Gastroesophageal sphincter (tissue), 4 donors: ENCODE measurements at regions not wholly inside any gene's neighbourhood (a gene's known extent, or its start where the extent isn't known, plus 50 kb on each side); places are given as distances from the start of the nearest gene placed in this dataset.

Experiments used
- ATAC-seq: fragments of 150-250 bp; one replicate; pipeline ENCODE4 v1.9.1; 2016; ENCODE audit warnings: mild to moderate bottlenecking, moderate library complexity
- H3K27ac ChIP-seq, 4 donors: fragments of 200-600 bp; sonication (generic) in 3 of 4; 1 replicate in 3 of 4; 2 replicates in 1 of 4; pipeline ENCODE4 v1.5.1; 2016 to 2019
- H3K27me3 ChIP-seq: fragments of 200-600 bp; sonication (generic); one replicate; pipeline ENCODE4 v1.5.1; 2019
- H3K36me3 ChIP-seq, 2 donors: fragments of 200-600 bp; sonication (generic); one replicate each; pipeline ENCODE4 v1.5.1; 2019; ENCODE audit warnings: control low read depth in 1 of 2
- H3K4me1 ChIP-seq, 3 donors: fragments of 200-600 bp; sonication (generic); 1 replicate in 2 of 3; 2 replicates in 1 of 3; pipeline ENCODE4 v1.5.1; 2016 to 2019; ENCODE audit warnings: control low read depth in 2 of 3
- H3K4me3 ChIP-seq, 2 donors: fragments of 200-600 bp; sonication (generic); one replicate each; pipeline ENCODE4 v1.5.1; 2019; ENCODE audit warnings: mild to moderate bottlenecking in 1 of 2, moderate library complexity in 1 of 2
- H3K9me3 ChIP-seq, 3 donors: fragments of 200-600 bp; sonication (generic); one replicate each; pipeline ENCODE4 v1.5.1; 2017 to 2019; ENCODE audit warnings: control low read depth in 2 of 3
- EP300 ChIP-seq: sonication (generic); formaldehyde crosslinking; IDR thresholded peaks from one replicate; pipeline ENCODE4 v1.6.1; 2017; ENCODE audit warnings: antibody characterized with exemption, mild to moderate bottlenecking
- POLR2A ChIP-seq, 2 donors: fragments of 450-650 bp; IDR thresholded peaks; one replicate each; pipeline ENCODE4 v1.6.1; 2017; ENCODE audit warnings: antibody characterized with exemption in 2 of 2, mild to moderate bottlenecking in 2 of 2, moderate library complexity in 1 of 2
- POLR2AphosphoS5 ChIP-seq: sonication (generic); formaldehyde crosslinking; IDR thresholded peaks from one replicate; pipeline ENCODE4 v1.6.1; 2017; ENCODE audit warnings: antibody characterized with exemption
- WGBS, 2 donors: methylation state at CpG; one replicate each; pipeline ENCODE4 v1.1.5; 2018; ENCODE audit warnings: low coverage in 1 of 2; 5-methylcytosine and 5-hydroxymethylcytosine counted together
- TF ChIP-seq, protein P1 (sequence below), 4 experiments: fragments of 200-600 bp in 2 of 4; fragments of 450-650 bp in 2 of 4; sonication (generic) in 1 of 4; IDR thresholded peaks; one replicate each; pipeline ENCODE4 v1.5.1; 2017 to 2019; ENCODE audit warnings: antibody characterized with exemption in 4 of 4, mild to moderate bottlenecking in 2 of 4, moderate library complexity in 2 of 4

DNA sequence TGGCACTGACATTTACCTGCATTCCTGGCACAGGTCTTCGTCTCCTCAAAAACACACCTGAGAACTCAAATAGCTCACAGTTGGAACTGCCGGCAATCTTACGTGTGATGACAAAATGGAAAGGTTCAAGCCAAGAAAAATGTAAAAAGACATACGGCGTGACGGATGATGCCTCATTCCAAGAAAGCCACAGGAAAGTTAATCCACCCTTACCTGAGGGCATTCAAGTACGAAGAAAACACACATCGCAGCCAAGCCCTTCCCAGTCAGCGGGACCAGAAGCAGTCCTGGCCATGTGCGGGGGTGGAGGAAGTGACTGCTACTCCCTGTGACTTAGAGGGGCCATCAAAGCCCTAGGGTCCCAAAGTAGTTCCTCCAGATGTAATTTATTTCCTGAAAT, 986.3 kb upstream of the CELF4 start:
- Histone ChIP-seq H3K36me3 (no peaks in the 10 kb centered on the region), H3K27ac (no peak overlapping the region), H3K4me1 (no peaks in the 10 kb centered on the region), H3K9me3 (no peaks in the 10 kb centered on the region), H3K27me3 (no peaks in the 10 kb centered on the region), H3K4me3 (no peak overlapping the region)
- TF ChIP-seq, protein P1, sequence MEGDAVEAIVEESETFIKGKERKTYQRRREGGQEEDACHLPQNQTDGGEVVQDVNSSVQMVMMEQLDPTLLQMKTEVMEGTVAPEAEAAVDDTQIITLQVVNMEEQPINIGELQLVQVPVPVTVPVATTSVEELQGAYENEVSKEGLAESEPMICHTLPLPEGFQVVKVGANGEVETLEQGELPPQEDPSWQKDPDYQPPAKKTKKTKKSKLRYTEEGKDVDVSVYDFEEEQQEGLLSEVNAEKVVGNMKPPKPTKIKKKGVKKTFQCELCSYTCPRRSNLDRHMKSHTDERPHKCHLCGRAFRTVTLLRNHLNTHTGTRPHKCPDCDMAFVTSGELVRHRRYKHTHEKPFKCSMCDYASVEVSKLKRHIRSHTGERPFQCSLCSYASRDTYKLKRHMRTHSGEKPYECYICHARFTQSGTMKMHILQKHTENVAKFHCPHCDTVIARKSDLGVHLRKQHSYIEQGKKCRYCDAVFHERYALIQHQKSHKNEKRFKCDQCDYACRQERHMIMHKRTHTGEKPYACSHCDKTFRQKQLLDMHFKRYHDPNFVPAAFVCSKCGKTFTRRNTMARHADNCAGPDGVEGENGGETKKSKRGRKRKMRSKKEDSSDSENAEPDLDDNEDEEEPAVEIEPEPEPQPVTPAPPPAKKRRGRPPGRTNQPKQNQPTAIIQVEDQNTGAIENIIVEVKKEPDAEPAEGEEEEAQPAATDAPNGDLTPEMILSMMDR (IDR thresholded peaks at IDR 0.05): no peak
- TF ChIP-seq POLR2A (IDR thresholded peaks at IDR 0.05) (no peak), POLR2AphosphoS5 (no peak), EP300 (no peak)
- ATAC-seq: no peak
- WGBS, 2 donors: 74 to 88% methylated on average over 7 to 10 of the region's 10 CpGs

DNA sequence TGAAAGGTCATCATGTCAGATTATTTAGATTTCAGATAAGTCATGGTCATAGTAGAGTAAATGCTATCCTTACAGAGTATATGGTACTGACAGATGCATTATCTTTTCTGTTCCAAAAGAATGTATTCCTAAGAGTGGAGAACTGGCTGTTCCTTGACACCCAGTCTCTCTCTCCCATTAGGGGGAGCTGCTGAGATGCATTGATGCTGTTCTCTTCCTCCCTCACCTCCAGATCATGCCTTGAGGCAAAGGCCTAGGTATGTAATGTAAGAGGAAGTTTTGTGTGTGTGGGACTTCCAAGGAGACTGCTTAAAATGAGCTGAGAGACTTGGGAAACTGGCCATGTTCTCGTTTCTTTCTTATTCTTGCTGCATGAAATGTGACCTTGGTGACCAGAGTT, 979.5 kb upstream of the CELF4 start:
- Histone ChIP-seq H3K4me3 (no peak overlapping the region), H3K27me3 (no peaks in the 10 kb centered on the region), H3K27ac (no peak overlapping the region), H3K9me3 (no peaks in the 10 kb centered on the region), H3K4me1 (no peaks in the 10 kb centered on the region), H3K36me3 (no peaks in the 10 kb centered on the region)
- ATAC-seq: no peak
- TF ChIP-seq, protein P1 (IDR thresholded peaks at IDR 0.05): peak in 1 of 4 experiments; percentile 7
- no peak for TF ChIP-seq EP300
- TF ChIP-seq POLR2A (IDR thresholded peaks at IDR 0.05): no peak
- 73 to 80% methylated on average over 1 of the region's 1 CpG for WGBS, 2 donors

DNA sequence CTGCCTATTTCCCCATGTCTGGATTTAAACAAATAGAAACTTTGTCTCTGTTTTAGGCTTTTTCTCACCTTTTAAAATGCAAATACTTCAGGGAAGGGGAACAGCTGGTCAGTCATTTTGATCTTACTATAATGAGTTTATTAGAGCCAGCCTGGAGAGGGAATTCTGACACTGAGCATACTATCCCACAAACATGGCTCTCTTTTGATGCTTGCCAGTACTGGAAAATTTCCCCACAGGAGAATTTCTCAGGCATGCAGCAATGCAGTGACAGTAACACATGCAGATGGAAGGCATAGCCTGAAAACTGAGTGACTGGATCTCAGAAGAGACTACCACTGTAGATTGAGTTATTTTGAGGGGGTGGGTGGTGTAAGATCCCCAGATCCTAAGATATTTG, 974.3 kb upstream of the CELF4 start:
- Histone ChIP-seq H3K27me3 (no peaks in the 10 kb centered on the region), H3K27ac (no peak overlapping the region), H3K9me3 (peaks cover 0 to 4% (median 0%) of the 10 kb centered on the region in 3 donors), H3K4me3 (no peak overlapping the region), H3K4me1 (no peaks in the 10 kb centered on the region), H3K36me3 (no peaks in the 10 kb centered on the region)
- TF ChIP-seq, protein P1 (IDR thresholded peaks at IDR 0.05): no peak
- TF ChIP-seq POLR2A (IDR thresholded peaks at IDR 0.05): no peak
- no peak for TF ChIP-seq POLR2AphosphoS5
- TF ChIP-seq EP300: no peak
- ATAC-seq: no peak

DNA sequence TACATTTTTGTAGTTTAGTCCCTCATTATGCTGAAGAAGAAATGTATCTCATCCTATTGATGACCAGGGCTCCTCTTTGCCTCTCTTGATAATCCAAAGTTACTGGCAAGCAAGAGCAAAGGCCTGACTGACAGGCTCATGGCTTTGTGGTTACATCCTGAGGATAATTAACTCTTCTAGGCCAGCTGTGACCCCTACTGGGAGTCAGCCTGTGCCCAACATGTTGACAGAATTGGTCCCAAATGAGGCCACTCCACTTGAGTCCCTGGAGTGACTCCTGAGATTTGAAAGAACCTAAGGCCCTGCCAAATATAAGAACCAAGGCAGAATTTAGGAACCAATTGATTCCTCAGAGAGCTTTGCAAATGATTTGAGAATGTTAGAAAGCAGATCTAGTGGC, 973.8 kb upstream of the CELF4 start:
- no peaks in the 10 kb centered on the region for H3K36me3 ChIP-seq
- no peaks in the 10 kb centered on the region for H3K4me1 ChIP-seq
- H3K27ac ChIP-seq: no peak overlapping the region
- TF ChIP-seq POLR2AphosphoS5 (no peak), EP300 (no peak), POLR2A (IDR thresholded peaks at IDR 0.05) (no peak)
- TF ChIP-seq, protein P1 (IDR thresholded peaks at IDR 0.05): no peak
- ATAC-seq: no peak
- peaks cover 0 to 8% (median 0%) of the 10 kb centered on the region in 3 donors for H3K9me3 ChIP-seq
- no peaks in the 10 kb centered on the region for H3K27me3 ChIP-seq
- H3K4me3 ChIP-seq: no peak overlapping the region

DNA sequence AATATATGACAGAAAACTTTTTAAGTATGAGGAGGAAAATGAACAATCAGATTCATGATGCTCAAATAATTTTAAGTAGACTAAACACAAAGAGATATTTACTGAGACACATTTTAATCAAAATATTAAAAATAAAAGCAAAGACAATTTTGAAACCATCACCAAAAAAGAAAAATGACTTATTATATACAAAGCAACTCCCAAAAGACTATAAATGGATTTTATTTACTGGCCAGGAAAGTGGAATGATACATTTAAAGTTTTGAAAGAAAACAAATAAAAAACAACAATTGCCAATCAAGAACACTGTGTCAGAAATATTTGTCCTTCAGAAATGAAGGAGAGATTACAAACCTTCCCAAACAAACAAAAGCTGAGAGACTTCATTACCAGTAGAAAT, 968.5 kb upstream of the CELF4 start:
- no peaks in the 10 kb centered on the region for H3K4me1 ChIP-seq
- ATAC-seq: no peak
- TF ChIP-seq, protein P1 (IDR thresholded peaks at IDR 0.05): no peak
- no peak for TF ChIP-seq POLR2AphosphoS5
- TF ChIP-seq POLR2A (IDR thresholded peaks at IDR 0.05): no peak
- H3K4me3 ChIP-seq: no peak overlapping the region
- no peak overlapping the region for H3K27ac ChIP-seq
- peaks cover 0 to 21% (median 0%) of the 10 kb centered on the region in 3 donors for H3K9me3 ChIP-seq
- H3K27me3 ChIP-seq: no peaks in the 10 kb centered on the region
- H3K36me3 ChIP-seq: no peaks in the 10 kb centered on the region
